Amniotic epithelial cell (primary cell): ENCODE measurements at regions not wholly inside any gene's neighbourhood (a gene's known extent, or its start where the extent isn't known, plus 50 kb on each side); places are given as distances from the start of the nearest gene placed in this dataset.
"Not testable (repeated sequence)": the region's sequence is repeated elsewhere in the genome, so short reads cannot be mapped to it uniquely, and the experiment has no call there.

Source experiments
- DNase-seq: peaks from one replicate; pipeline ENCODE4 v3.0.0-alpha.2; 2010; ENCODE audit warnings: low read depth

DNA sequence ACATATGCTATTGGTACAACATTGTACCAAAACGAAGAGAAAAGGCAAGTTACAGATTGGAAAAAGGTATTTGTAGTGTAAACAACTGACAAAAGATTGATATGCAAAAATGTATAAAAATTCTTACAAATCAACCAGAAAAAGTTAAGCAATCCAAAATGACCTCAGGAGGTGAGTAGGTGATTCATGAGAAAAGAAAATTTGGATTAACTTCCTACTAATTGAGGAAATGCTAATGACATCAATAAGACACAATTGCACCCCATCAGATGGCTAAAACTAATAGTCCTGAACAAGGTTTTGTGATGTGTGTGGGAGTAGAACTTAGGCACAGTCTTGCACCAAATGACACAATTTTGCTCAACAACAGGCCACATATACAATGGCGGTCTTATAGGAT, 129.3 kb downstream of the COPS8 start:
- no peak for DNase-seq

DNA sequence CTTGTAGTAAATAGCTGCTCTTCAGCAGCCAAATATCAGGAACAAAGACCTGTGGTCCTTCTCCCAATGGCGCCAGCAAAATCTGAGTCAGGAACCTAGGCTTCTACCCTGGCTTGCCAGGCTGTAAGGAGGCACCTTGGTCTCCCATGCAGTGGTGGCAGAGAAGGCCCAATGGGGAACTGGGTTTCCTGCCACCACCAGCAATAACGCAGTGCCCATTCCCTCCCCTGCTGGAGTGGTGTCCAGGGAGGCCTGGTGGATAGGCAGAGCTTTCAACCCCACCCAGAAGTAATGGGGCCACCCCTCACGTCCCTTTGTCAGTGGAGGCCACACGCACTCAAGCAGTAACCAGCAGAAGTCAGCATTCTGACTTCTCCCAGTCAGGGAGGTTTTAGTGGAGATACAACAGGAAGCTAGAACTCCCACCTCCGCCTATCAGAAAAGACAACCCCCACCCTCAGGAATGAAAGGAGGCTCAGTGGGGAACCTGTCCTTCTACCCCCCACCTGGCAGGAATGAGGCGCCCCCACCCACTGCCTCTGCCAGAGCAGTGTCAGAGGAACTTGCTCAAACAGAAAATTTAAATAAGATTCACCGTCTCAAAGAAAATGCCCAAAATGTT, 132.4 kb downstream of the COPS8 start:
- DNase-seq: no peak

DNA sequence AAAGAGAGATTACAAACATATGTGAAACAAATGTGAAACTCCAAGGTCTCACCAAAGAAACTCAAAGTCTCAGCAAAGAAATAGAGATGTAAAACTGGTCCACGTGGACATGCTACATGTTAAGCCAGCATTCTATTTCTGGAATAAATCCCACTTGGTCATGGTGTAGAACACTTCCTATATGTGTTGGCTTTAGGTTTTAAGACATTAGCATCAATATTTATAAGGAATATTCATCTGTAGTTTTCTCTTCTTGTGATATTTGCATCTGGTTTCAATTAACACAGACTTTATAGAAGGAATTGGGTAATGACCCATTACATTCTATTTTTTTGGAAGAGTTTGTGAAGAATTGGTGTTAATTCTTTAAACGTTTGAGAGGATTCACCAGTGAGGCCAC, 133.1 kb downstream of the COPS8 start:
- DNase-seq: no peak

DNA sequence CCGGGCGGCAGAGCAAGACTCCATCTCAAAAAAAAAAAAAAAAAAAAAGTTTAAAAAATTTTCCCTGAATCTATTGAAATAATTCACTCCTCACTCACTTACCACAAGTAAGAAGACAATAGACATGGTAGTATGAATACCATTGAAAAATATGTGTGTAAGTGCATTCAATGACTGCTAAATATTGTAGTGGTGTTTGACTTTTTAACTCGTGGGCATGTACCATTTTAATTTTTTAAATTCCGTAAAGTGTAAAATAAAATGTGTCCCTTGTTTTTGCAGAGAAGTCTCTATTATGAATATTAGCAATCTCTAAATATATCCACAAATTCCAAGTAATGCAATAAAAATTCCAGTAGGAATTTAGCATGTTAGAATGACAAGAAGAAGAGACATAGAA, 134.1 kb downstream of the COPS8 start:
- DNase-seq: no peak

DNA sequence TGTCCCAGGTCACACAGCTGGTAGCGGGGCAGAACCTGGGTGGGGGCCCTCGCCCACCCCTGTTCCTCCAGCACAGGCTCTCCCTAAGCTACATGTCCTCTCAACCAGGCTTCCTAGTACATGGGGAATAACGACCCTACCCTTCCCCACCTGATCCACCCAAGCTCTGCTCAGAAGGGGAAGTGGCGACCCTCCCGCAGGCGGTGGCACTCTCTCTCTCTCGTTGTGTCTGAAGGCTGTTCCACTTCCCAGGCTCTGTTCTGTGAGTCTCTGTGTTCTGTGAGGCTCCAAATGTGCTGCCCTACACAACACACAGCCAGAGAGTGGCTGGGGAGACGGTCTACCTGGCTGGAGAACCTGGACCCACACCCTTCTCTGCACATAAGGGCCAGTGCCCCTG, 135.8 kb downstream of the COPS8 start:
- DNase-seq: no peak

DNA sequence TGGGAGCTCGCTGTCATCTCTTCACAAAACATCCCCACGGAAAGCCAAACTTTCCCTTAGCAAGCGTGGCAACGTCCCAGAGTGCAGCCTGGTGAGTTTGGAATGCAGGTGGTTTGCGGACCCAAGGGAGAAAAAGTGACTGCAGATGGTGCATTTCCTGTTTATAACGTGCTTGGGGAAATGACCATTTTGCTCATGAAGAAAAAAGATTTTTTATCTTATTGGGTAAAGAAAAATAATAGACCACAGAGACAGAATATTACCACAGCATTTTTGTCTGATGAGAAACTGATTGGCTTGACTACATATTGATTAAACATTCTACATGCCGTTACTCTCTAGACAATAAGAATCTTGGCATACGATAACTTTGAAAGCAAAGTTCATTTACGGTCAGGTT, 136.5 kb downstream of the COPS8 start:
- peak; percentile 29 for DNase-seq

DNA sequence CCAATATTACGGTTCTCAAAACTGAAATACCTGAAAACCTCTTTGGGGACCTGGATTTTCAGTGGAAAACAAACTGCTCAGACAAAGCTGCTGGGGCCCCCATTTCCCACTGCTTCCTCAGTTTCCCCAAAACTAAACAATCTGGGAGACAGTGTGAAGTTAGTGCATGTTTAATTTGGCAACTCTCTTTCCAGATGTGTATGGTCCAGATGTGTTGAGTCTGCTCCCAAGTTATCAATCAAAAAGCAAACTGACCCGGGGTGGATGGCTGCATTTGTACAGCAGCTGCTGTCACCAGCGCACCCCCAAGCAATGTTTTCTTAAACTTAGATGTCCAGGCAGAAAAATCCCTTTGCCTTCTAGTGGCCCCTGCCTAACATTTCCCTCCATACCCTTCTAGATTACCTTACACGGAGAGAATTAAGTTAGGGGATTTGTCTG, 136.9 kb downstream of the COPS8 start:
- no peak for DNase-seq

DNA sequence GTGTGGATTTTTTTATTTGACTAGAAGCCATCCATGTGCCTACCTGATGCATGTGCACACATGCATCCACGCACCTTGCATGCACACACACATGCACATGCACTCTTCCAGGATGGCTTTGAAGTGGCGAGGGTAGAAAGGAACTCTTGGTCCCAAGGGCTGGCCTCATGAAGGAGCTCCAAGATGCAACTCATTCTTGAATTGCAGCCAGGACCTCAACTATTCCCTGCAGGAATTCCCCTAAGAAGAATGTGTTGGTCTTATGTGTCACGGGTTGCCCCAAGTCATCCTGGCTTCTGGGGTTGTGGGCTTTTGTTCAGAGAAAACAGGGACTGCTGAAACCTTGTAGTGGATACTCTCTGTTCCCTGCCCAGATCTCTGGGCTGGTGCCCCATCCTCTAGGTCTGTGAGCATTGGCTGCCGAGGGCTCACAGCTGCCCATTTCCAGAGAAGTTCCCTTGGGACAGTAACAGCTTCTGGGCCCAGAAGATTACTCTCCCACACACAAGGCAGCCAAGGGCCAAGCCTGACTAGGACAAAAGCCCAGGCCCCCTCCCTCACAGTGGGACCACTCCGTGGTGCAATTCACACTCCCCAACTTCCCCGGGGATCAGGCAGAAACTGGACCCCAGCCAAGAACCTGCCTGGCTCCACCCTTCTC, 137.6 kb downstream of the COPS8 start:
- peak; percentile 92 for DNase-seq

DNA sequence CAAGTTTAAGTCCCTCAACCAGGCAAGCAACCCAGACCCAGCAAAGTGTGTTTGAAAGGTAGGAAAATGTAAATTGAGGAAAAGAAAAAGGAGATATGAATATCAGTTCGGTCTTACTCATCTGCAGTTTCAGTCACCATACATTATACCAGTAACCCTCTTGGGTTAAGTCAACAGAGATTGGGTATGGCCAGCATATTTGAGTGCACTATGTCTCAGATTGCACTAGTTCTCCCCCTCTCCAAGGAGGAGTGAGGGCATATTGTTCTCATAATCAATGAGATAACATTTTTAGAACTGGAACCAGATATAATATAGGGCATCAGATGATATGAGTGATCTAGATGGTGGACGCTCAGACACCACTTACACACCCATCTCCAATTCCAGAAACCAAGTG, 141.5 kb downstream of the COPS8 start:
- no peak for DNase-seq

DNA sequence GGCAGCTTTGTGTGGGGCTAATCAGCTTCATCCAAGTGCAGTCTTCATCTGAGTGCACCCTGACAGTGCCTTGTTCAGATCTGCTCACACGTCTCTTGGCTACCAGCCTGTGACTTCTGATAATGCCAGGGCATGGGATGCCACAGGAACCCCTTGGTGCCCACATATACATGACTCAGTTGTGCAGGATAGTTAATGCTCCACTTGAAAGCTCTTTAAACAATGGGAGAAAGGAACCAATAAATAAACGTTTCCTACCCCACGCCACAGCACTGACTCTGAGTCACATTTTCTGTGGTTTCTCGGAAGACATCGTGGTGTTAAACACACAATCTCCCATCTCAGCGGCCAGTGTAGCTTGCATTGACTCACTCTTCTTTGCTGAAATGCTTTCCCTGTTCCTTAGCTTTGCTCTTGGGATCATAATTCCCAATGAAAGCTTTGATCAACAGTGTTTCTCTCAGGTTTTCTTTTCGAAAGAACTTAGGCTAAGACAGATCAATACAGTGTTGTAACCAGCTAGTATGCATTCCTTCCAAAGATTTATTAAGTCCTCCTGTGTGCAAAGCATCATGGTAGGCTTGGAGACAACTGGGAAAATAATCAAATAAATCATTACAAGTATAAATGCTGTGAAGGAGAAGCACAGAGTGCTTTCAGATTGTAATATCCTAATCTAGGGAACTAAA, 142.0 kb downstream of the COPS8 start:
- DNase-seq: peak; percentile 93

DNA sequence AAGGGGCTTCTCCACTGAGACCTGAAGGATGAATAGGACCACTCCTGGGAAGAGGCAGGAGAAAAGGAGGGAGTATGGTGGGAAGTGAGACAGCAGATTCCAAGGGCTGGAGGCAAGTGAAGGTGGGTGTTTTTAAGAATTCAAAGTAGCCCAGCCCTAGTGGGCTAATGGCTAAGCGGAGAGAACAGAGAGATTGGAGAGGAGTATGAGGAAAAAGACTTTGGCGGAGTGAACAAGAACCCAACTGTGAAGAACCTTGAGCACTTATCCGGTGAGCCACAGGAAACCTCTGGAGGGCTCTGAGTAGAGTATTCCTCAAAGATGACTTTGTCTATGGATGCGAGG, 142.6 kb downstream of the COPS8 start:
- no peak for DNase-seq

DNA sequence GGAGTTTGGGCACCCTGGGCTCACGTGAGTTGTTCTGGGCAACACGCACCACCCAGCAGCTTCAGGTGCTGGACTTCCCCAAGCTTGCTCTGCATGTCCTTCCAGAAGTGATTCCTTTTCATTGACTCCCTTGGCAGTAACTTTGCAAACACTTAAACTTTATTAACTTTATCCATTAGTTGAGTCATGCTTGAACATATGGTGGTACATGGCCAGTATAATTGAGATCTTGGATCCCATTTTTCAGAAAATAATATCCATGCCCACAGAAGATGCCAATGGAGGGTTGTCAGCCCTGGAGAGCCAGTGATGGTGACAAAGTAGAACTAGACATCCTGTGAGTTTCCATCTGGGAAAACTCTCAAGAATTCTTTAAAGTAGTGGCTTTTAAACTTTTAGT, 144.2 kb downstream of the COPS8 start:
- no peak for DNase-seq

DNA sequence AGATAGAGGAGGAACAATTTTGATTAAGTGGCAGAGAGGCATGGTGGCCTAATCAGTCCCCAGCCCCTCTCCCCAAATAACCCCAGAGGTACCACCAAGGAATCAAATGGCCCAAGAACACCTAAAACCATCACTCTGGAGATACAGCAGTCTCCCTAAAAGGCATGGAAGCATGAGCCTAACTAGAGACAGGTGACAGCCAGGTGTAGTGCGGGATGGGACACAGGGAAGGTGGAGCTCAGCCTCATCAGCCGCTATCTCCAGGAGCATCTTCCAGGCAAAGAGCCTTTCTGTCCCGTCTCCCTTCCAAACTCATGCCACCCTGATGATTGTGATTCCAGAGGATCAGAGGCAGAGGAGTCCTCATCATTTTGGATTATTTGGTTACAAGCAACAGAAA, 144.7 kb downstream of the COPS8 start:
- no peak for DNase-seq

DNA sequence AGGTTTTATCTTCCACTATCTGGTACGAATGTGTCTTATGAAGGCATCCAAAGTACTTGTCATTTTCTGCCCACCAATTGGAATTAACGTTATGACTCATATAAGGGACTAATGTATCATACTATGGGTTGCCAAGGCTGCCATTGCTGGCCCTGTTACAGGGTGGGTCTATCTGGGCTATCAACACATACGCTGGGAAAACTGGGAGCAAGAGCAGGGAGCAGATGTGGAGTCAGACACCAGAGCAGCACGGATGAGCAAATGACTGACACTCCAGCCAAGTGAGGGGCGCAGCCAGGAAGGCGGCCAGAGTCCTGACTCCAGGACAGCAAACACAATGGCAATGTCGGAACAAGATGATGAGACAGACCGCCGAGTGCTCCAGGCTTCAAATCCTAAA, 145.9 kb downstream of the COPS8 start:
- DNase-seq: no peak

DNA sequence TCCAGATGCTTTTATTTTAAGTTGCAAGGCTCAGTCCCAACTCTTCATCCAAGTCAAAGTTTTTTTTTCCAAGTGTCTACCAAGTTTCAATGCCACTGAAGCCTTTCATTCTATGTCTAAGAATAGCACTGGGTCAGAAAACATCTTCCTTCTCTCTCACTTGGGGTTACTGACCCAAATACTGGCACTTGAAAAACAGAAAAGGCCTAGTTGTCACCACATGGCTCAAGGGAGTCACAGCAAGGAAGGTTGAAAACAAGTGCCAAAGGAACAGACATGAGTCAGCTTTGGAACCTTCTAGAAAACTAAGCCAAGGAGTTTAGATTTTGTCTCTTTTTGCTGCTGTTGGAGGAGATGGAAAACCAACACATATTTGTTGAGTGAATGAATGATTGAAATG, 146.5 kb downstream of the COPS8 start:
- no peak for DNase-seq

DNA sequence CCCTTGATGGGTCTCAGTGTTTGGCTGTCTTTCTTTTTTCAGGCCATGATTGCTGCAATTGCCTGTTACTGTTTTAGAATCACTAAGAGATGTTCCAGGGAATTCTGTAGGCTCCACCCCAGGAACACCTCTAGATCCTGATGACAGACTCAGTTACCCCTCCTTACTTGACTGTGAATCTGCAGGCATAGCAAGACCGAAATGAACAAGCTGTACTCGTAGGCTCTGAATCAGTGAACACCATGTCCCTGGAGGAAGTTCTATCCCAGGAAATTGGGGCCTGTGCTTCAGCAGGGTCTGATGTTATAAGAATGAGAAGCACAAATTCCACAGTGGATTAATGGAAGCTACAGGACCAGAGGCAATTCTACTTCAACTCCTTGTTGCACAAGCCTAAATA, 148.6 kb downstream of the COPS8 start:
- DNase-seq: peak; percentile 50

DNA sequence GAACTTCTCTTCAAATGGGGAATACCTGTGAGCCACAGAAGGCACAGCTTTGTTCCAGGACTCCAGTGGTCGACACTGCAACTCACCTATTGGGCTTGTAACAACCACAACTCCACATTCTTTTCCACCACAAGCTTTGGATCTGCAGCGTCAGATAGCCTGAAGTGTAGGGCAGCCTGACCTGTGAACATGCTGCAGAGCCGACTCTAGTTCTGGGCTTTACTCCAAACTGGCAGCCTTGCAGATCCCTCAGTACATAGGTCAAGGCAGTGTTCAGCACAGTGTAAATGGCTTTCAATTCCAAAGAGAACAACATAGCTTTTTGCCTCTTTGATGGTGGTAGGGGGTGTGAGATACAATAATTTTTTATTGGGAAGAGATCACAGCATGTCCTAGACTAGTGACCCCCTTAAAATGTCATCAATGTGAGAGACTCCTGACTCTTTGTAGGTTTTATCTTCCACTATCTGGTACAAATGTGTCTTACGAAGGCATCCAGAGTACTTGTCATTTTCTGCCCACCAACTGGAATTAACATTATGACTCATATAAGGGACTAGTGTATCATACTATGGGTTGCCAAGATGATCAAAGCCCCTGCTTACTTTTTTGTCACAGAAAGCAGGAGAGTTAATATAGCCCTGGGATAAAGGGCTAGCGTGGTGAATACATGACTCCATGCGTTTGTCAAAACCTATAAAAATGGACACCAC, 149.8 kb downstream of the COPS8 start:
- peak; percentile 93 for DNase-seq

DNA sequence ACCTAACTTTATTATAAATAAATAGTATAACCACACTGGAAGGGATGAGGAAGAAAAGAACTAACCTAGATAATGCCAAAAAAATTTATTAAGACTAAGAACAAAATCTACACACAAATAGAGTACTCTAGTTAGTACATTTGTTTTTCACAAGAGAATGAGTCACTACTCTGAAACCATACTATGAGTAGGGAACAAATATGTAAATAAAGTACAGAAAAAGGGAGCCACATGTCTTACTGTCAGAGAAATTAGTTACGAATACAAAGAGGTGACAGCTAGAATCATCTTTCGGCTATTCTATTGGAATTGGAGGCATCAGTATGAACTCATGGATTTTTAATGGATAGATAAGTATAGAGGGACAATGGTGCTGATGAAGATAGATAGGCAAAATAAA, 150.5 kb downstream of the COPS8 start:
- DNase-seq: peak; percentile 62

DNA sequence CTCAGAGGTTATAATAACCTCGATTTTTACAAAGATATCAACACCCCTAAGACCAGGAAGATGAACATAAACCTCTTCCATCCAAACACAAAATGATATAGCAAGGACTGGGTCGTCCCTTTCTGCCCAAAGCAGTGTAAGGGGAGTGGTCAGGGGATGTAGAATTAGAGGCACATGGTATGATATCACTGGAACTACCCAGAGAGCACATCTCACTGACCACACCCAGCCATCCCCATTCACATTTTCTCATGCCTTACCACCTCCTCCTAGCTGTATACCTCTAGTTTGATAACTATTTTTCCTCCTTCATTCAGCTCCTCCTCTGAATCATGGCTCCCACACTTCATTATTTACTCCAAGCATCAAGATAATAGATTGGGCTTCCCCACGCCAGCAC, 152.6 kb downstream of the COPS8 start:
- no peak for DNase-seq

DNA sequence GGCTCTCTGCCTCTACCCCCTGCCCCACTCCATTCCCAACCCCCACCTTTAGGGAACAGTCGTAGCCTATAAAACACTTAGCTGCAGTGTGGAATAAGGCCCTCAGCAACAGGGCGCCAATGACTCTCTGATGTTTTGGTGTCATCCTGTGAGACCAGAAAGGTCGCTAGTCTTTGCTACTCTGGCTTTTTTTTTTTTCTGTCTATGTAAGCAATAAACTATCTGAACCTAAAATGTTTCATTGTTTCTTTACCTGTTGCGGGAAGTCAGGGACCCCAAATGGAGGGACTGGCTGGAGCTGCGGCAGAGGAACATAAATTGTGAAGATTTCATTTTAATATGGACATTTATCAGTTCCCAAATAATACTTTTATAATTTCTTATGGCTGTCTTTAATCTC, 154.6 kb downstream of the COPS8 start:
- DNase-seq: no peak

DNA sequence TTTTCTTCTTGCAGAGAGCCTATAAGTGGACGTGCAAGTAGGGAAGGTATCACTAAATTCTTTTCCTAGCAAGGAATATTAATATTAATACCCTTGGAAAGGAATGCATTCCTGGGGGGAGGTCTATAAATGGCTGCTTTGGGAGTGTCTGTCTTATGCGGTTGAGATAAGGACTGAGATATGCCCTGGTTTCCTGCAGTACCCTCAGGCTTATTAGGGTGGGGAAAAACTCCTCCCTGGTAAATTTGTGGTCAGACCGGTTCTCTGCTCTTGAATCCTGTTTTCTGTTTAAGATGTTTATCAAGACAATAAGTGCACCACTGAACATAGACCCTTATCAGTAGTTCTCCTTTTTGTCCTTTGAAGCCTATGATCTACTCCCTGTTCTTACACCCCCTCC, 155.2 kb downstream of the COPS8 start:
- DNase-seq: not testable (repeated sequence)

DNA sequence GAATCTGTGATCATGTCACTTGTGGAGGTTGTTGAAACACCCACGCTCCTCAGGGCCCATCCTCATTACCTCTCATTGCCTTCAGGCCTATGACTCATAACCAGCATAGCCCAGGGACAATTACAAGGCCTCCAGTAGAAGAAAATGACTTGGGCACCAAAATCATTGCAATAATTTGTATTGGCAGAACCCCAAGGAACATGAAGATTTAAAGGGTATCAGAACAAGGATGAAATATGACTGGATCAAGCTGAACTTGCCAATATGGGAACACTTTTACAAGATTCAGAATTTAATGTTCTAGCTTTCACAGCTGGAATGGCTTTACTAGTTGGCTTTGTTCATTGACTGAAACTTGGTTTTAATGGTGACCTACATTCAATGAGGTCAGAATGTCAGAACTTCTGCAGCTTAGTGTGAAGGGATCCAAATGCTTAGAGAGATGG, 156.4 kb downstream of the COPS8 start:
- DNase-seq: no peak

DNA sequence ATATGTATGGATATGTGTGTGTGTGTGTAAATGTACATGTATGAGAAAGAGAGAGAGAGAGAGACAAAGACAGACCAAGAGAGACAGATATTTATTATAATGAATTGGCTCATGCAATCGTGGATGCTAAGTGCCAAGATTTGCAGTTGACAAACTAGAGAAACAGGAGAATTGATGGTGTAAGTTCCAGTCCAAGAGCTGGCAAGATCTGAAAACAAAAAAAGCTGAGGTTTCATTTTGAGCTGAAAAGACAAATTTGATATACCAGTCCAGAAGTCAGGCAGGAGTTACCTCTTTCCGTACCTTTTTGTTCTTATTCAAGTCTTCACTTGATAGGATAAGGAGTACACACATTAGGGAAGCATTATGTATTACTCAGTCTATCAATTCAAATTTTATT, 157.8 kb downstream of the COPS8 start:
- no peak for DNase-seq
